ENCODE measurements at regions not wholly inside any gene's neighbourhood (a gene's known extent, or its start where the extent isn't known, plus 50 kb on each side); places are given as distances from the start of the nearest gene placed in this dataset.

- Mint-ChIP-seq H3K4me1 (ENCODE audit: unreplicated experiment) (no peaks in the 10 kb centered on the region), H3K27me3 (ENCODE audit: unreplicated experiment) (peaks cover 3% of the 10 kb centered on the region), H3K36me3 (ENCODE audit: low read depth, unreplicated experiment) (no peaks in the 10 kb centered on the region), H3K4me3 (ENCODE audit: unreplicated experiment) (no peak overlapping the region), H3K27ac (ENCODE audit: unreplicated experiment) (no peak overlapping the region), H3K9me3 (ENCODE audit: unreplicated experiment) (no peaks in the 10 kb centered on the region)
- no peak for DNase-seq (ENCODE audit: low spot score)
- no peak for TF ChIP-seq CTCF (IDR thresholded peaks at IDR 0.05; ENCODE audit: unreplicated experiment)
Measured at GRCh38 chr10:108765794-108766193, 1157.5 kb downstream of the XPNPEP1 start.

- H3K4me1 Mint-ChIP-seq (ENCODE audit: unreplicated experiment): no peaks in the 10 kb centered on the region
- no peak for DNase-seq (ENCODE audit: low spot score)
- no peak for TF ChIP-seq CTCF (IDR thresholded peaks at IDR 0.05; ENCODE audit: unreplicated experiment)
- H3K27ac Mint-ChIP-seq (ENCODE audit: unreplicated experiment): no peak overlapping the region
- H3K36me3 Mint-ChIP-seq (ENCODE audit: low read depth, unreplicated experiment): no peaks in the 10 kb centered on the region
- H3K27me3 Mint-ChIP-seq (ENCODE audit: unreplicated experiment): no peaks in the 10 kb centered on the region
- H3K4me3 Mint-ChIP-seq (ENCODE audit: unreplicated experiment): no peak overlapping the region
- H3K9me3 Mint-ChIP-seq (ENCODE audit: unreplicated experiment): no peaks in the 10 kb centered on the region
Measured at GRCh38 chr10:108757946-108758345, 1165.4 kb downstream of the XPNPEP1 start.

- Mint-ChIP-seq H3K27me3 (ENCODE audit: unreplicated experiment) (no peaks in the 10 kb centered on the region), H3K36me3 (ENCODE audit: low read depth, unreplicated experiment) (no peaks in the 10 kb centered on the region), H3K4me3 (ENCODE audit: unreplicated experiment) (no peak overlapping the region), H3K9me3 (ENCODE audit: unreplicated experiment) (no peaks in the 10 kb centered on the region), H3K4me1 (ENCODE audit: unreplicated experiment) (no peaks in the 10 kb centered on the region), H3K27ac (ENCODE audit: unreplicated experiment) (no peak overlapping the region)
- no peak for DNase-seq (ENCODE audit: low spot score)
- TF ChIP-seq CTCF (IDR thresholded peaks at IDR 0.05; ENCODE audit: unreplicated experiment): no peak
Measured at GRCh38 chr10:108755646-108756045, 1167.7 kb downstream of the XPNPEP1 start.

DNA sequence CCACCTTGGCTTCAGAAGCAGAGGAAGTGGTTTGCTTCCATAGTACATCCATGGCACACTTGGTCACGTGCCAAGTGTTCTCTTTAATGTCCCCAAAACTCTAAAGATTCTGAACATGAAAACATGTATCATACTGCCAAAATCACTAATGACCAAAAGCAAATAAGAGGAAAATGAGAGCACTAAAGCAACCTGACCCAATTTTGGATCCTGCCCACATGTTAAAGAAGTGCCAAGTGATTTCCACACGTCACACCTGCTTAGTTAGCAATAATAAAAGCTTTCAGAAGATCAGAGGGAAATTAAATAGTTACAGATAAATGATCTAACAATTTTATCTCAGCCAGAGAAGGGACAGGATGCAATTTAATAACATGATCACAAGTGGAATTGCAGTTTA is 1170.0 kb downstream of the XPNPEP1 start:
- no peaks in the 10 kb centered on the region for H3K36me3 Mint-ChIP-seq (ENCODE audit: low read depth, unreplicated experiment)
- no peak overlapping the region for H3K4me3 Mint-ChIP-seq (ENCODE audit: unreplicated experiment)
- H3K4me1 Mint-ChIP-seq (ENCODE audit: unreplicated experiment): no peaks in the 10 kb centered on the region
- H3K27ac Mint-ChIP-seq (ENCODE audit: unreplicated experiment): no peak overlapping the region
- H3K27me3 Mint-ChIP-seq (ENCODE audit: unreplicated experiment): no peaks in the 10 kb centered on the region
- no peaks in the 10 kb centered on the region for H3K9me3 Mint-ChIP-seq (ENCODE audit: unreplicated experiment)
- DNase-seq (ENCODE audit: low spot score): no peak
- TF ChIP-seq CTCF (IDR thresholded peaks at IDR 0.05; ENCODE audit: unreplicated experiment): no peak

DNA sequence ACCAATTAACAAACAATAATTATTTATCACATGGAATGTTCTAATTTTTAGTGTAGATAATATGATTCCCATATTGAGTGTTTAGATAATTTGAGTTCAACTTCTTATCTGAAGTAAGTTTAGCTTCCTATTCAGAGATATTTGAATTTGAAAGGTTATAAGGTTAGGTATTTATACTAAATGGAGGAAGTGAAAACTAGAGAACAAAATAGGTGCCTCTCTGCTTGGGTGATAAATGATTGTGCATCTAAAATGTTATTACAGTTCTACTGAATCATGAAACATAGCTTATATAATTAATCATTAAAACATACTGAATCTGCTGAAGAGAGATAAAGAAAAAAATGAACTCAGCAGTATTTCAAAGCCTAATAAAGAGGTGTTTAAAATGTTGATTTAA is 1174.3 kb downstream of the XPNPEP1 start:
- Mint-ChIP-seq H3K4me1 (ENCODE audit: unreplicated experiment) (no peaks in the 10 kb centered on the region), H3K36me3 (ENCODE audit: low read depth, unreplicated experiment) (no peaks in the 10 kb centered on the region), H3K27me3 (ENCODE audit: unreplicated experiment) (no peaks in the 10 kb centered on the region), H3K9me3 (ENCODE audit: unreplicated experiment) (no peaks in the 10 kb centered on the region), H3K27ac (ENCODE audit: unreplicated experiment) (no peak overlapping the region), H3K4me3 (ENCODE audit: unreplicated experiment) (no peak overlapping the region)
- no peak for DNase-seq (ENCODE audit: low spot score)
- TF ChIP-seq CTCF (IDR thresholded peaks at IDR 0.05; ENCODE audit: unreplicated experiment): no peak

Measured in endothelial cell (in vitro differentiated cells).